ENCODE measurements at regions not wholly inside any gene's neighbourhood (a gene's known extent, or its start where the extent isn't known, plus 50 kb on each side); places are given as distances from the start of the nearest gene placed in this dataset.

- H3K27ac ChIP-seq (ENCODE audit: low read length): no peak overlapping the region
- no peak overlapping the region for H3K4me2 ChIP-seq (ENCODE audit: low read length)
- no peak overlapping the region for H2AFZ ChIP-seq (ENCODE audit: low read depth, low read length)
- H3K4me3 ChIP-seq (ENCODE audit: low read length): no peak overlapping the region
- no peaks in the 10 kb centered on the region for H3F3A ChIP-seq (ENCODE audit: insufficient read depth, low read length, poor library complexity, severe bottlenecking)
- no peaks in the 10 kb centered on the region for H3K27me3 ChIP-seq (ENCODE audit: insufficient read depth, low read depth, low read length)
- no peaks in the 10 kb centered on the region for H4K20me1 ChIP-seq (ENCODE audit: insufficient read depth)
- TF ChIP-seq SMC3 (conservative IDR thresholded peaks at IDR 0.05; ENCODE audit: poor library complexity): no peak
- TF ChIP-seq CTCF (IDR thresholded peaks at IDR 0.05; ENCODE audit: poor library complexity, severe bottlenecking): no peak
- TF ChIP-seq RAD21 (conservative IDR thresholded peaks at IDR 0.05): no peak
- no peak for TF ChIP-seq POLR2AphosphoS5 (IDR thresholded peaks at IDR 0.05)
- TF ChIP-seq MXI1 (conservative IDR thresholded peaks at IDR 0.05; ENCODE audit: poor library complexity, severe bottlenecking): no peak
- no peak overlapping the region for H3K9ac ChIP-seq (ENCODE audit: low read length)
- H3K9me2 ChIP-seq (ENCODE audit: insufficient read depth, low read length): no peaks in the 10 kb centered on the region
- H3K79me2 ChIP-seq (replicated peaks; ENCODE audit: insufficient read depth, low read length): no peaks in the 10 kb centered on the region
- no peaks in the 10 kb centered on the region for H3K36me3 ChIP-seq (ENCODE audit: insufficient read depth, low read length)
- no peaks in the 10 kb centered on the region for H3K9me3 ChIP-seq (ENCODE audit: low read length)
These were observed 168.0 kb upstream of the NDN start for GRCh38 chr15:23854912-23855659.

GRCh38 chr15:23855947-23856346, 168.8 kb upstream of the NDN start:
- Histone ChIP-seq H3K4me2 (ENCODE audit: low read length) (no peak overlapping the region), H3K9me3 (ENCODE audit: low read length) (no peaks in the 10 kb centered on the region), H3K4me3 (ENCODE audit: low read length) (no peak overlapping the region), H2AFZ (ENCODE audit: low read depth, low read length) (no peak overlapping the region), H3K27ac (ENCODE audit: low read length) (no peak overlapping the region), H3K9ac (ENCODE audit: low read length) (no peak overlapping the region), H4K20me1 (ENCODE audit: insufficient read depth) (no peaks in the 10 kb centered on the region), H3K9me2 (ENCODE audit: insufficient read depth, low read length) (no peaks in the 10 kb centered on the region), H3K79me2 (replicated peaks; ENCODE audit: insufficient read depth, low read length) (no peaks in the 10 kb centered on the region), H3K27me3 (ENCODE audit: insufficient read depth, low read depth, low read length) (no peaks in the 10 kb centered on the region), H3F3A (ENCODE audit: insufficient read depth, low read length, poor library complexity, severe bottlenecking) (no peaks in the 10 kb centered on the region), H3K36me3 (ENCODE audit: insufficient read depth, low read length) (no peaks in the 10 kb centered on the region)
- TF ChIP-seq TAF1 (IDR thresholded peaks at IDR 0.05; ENCODE audit: low read depth): no peak
- no peak for TF ChIP-seq MXI1 (conservative IDR thresholded peaks at IDR 0.05; ENCODE audit: poor library complexity, severe bottlenecking)

GRCh38 chr15:23857028-23857641, 170.0 kb upstream of the NDN start:
- no peak overlapping the region for H2AFZ ChIP-seq (ENCODE audit: low read depth, low read length)
- H3K27ac ChIP-seq (ENCODE audit: low read length): no peak overlapping the region
- H3F3A ChIP-seq (ENCODE audit: insufficient read depth, low read length, poor library complexity, severe bottlenecking): no peaks in the 10 kb centered on the region
- no peaks in the 10 kb centered on the region for H3K79me2 ChIP-seq (replicated peaks; ENCODE audit: insufficient read depth, low read length)
- no peak overlapping the region for H3K4me3 ChIP-seq (ENCODE audit: low read length)
- H3K36me3 ChIP-seq (ENCODE audit: insufficient read depth, low read length): no peaks in the 10 kb centered on the region
- H3K9ac ChIP-seq (ENCODE audit: low read length): no peak overlapping the region
- H4K20me1 ChIP-seq (ENCODE audit: insufficient read depth): no peaks in the 10 kb centered on the region
- H3K9me3 ChIP-seq (ENCODE audit: low read length): no peaks in the 10 kb centered on the region
- TF ChIP-seq TAF1 (IDR thresholded peaks at IDR 0.05; ENCODE audit: low read depth) (no peak), POLR2AphosphoS5 (IDR thresholded peaks at IDR 0.05) (no peak), CTCF (IDR thresholded peaks at IDR 0.05; ENCODE audit: poor library complexity, severe bottlenecking) (peak; percentile 78), REST (IDR thresholded peaks at IDR 0.05; ENCODE audit: borderline replicate concordance) (no peak), EP300 (conservative IDR thresholded peaks at IDR 0.05; ENCODE audit: poor library complexity, severe bottlenecking) (no peak), SMC3 (conservative IDR thresholded peaks at IDR 0.05; ENCODE audit: poor library complexity) (peak; percentile 86), EZH2 (IDR thresholded peaks at IDR 0.05; ENCODE audit: borderline replicate concordance, insufficient read depth, low read length, poor library complexity, severe bottlenecking) (no peak), MXI1 (conservative IDR thresholded peaks at IDR 0.05; ENCODE audit: poor library complexity, severe bottlenecking) (no peak), RAD21 (conservative IDR thresholded peaks at IDR 0.05) (peak; percentile 84)
- H3K27me3 ChIP-seq (ENCODE audit: insufficient read depth, low read depth, low read length): no peaks in the 10 kb centered on the region
- no peak overlapping the region for H3K4me2 ChIP-seq (ENCODE audit: low read length)
- no peaks in the 10 kb centered on the region for H3K9me2 ChIP-seq (ENCODE audit: insufficient read depth, low read length)

All from neural cell (in vitro differentiated cells).